ENCODE measurements at regions not wholly inside any gene's neighbourhood (a gene's known extent, or its start where the extent isn't known, plus 50 kb on each side); places are given as distances from the start of the nearest gene placed in this dataset.

GRCh38 chr3:20326541-20326940, 140.5 kb upstream of the SGO1 start (continued):
- no peak for TF ChIP-seq BCL3 (IDR thresholded peaks at IDR 0.05; ENCODE audit: borderline replicate concordance, insufficient read depth, low read depth, low read length, poor library complexity, severe bottlenecking)

- peak; percentile 36 for ATAC-seq
- ChIA-PET CTCF (no interaction called here), POLR2A (no interaction called here), RAD21 (ENCODE audit: unreplicated experiment) (no interaction called here), SMC1A (ENCODE audit: uncharacterized antibody, unreplicated experiment) (no interaction called here)
- Histone ChIP-seq H3K9me3 (replicated peaks; ENCODE audit: control insufficient read depth, insufficient read depth, low read length) (no peaks in the 10 kb centered on the region), H4K20me1 (ENCODE audit: control insufficient read depth, insufficient read depth) (no peaks in the 10 kb centered on the region), H3K4me2 (ENCODE audit: control insufficient read depth, insufficient read depth) (0 out of 2 replicates have a peak overlapping the region, but pooled peaks have one; percentile 15), H3K27me3 (replicated peaks in 1 of 2; ENCODE audit: control insufficient read depth in 2 of 2, insufficient read depth in 2 of 2, low read length in 1 of 2) (no peaks in the 10 kb centered on the region), H3K36me3 (ENCODE audit: control insufficient read depth in 2 of 2, insufficient read depth in 2 of 2, low read length in 1 of 2) (no peaks in the 10 kb centered on the region), H2AFZ (ENCODE audit: control insufficient read depth, low read depth, low read length) (no peak overlapping the region), H3K9ac (ENCODE audit: control insufficient read depth, insufficient read depth, low read length) (no peak overlapping the region), H3K79me2 (ENCODE audit: control insufficient read depth, insufficient read depth, low read length) (no peaks in the 10 kb centered on the region), H3K27ac (ENCODE audit: control insufficient read depth, insufficient read depth) (no peak overlapping the region), H3K4me1 (ENCODE audit: control insufficient read depth, insufficient read depth, low read length) (peaks cover 4% of the 10 kb centered on the region; the same call in 1 of the 2 replicates), H3K4me3 (no peak overlapping the region)
- no TSS peak for BruUV-seq (replicated peaks)
- intact Hi-C loops (cut with micrococcal nuclease; ENCODE audit: unreplicated experiment): loop anchor here (10.0 kb wide), 2 partner anchors 291 to 441 kb away; no protein-coding TSS in a partner anchor
- DNase-seq (ENCODE audit: low read depth, low spot score): no peak
- no peak for FAIRE-seq
- WGBS (ENCODE audit: insufficient coverage, insufficient replicate concordance, low lambda C conversion rate, missing lambda C conversion rate): 33% methylated on average over 1 of the region's 1 CpG
- in situ Hi-C loops (cut with MboI): loop anchor here (25.0 kb wide), 1 partner anchor 1162 kb away; no protein-coding TSS in a partner anchor
- TF ChIP-seq ZBED1 (IDR thresholded peaks at IDR 0.05; ENCODE audit: borderline replicate concordance) (no peak), REST (IDR thresholded peaks at IDR 0.05; ENCODE audit: low read depth, low read length) (no peak), ZNF592 (IDR thresholded peaks at IDR 0.05) (no peak), POLR2A (IDR thresholded peaks at IDR 0.05; ENCODE audit: low read depth, low read length) (no peak), MEF2A (IDR thresholded peaks at IDR 0.05; ENCODE audit: insufficient read depth, low read depth, low read length) (no peak), IRF3 (IDR thresholded peaks at IDR 0.05) (no peak), E2F8 (IDR thresholded peaks at IDR 0.05; ENCODE audit: low read depth, partially characterized antibody) (no peak), TAF1 (IDR thresholded peaks at IDR 0.05; ENCODE audit: borderline replicate concordance, low read depth, low read length) (no peak)
These were observed 139.6 kb upstream of the SGO1 start for GRCh38 chr3:20325563-20325962.
